ENCODE measurements at regions not wholly inside any gene's neighbourhood (a gene's known extent, or its start where the extent isn't known, plus 50 kb on each side); places are given as distances from the start of the nearest gene placed in this dataset.

DNA sequence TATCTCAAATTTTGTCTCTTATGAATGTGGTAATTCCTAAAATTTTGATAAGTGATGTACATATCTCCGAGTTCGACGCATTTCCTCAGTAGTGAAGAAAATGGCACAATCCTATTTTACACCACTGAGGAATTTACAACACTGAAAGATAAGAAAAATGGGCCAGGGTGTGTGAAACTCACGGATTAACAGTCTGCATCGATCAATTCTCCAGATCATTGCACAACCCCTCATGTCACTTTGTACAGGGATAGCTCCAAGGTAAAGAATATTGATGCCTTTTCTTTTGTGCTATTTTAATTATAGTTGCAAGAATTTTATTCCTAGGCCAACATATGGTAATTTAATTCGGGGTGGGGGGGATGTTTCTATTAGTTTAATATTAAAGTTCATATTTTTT lies 268.7 kb upstream of the VCX3A start:
- TF ChIP-seq, protein P1, sequence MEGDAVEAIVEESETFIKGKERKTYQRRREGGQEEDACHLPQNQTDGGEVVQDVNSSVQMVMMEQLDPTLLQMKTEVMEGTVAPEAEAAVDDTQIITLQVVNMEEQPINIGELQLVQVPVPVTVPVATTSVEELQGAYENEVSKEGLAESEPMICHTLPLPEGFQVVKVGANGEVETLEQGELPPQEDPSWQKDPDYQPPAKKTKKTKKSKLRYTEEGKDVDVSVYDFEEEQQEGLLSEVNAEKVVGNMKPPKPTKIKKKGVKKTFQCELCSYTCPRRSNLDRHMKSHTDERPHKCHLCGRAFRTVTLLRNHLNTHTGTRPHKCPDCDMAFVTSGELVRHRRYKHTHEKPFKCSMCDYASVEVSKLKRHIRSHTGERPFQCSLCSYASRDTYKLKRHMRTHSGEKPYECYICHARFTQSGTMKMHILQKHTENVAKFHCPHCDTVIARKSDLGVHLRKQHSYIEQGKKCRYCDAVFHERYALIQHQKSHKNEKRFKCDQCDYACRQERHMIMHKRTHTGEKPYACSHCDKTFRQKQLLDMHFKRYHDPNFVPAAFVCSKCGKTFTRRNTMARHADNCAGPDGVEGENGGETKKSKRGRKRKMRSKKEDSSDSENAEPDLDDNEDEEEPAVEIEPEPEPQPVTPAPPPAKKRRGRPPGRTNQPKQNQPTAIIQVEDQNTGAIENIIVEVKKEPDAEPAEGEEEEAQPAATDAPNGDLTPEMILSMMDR (IDR thresholded peaks at IDR 0.05; ENCODE audit: low read depth, low read length): no peak
- TF ChIP-seq EZH2phosphoT487 (IDR thresholded peaks at IDR 0.05; ENCODE audit: low read depth): no peak
